B cell (primary cell): ENCODE measurements at regions not wholly inside any gene's neighbourhood (a gene's known extent, or its start where the extent isn't known, plus 50 kb on each side); places are given as distances from the start of the nearest gene placed in this dataset.

ENCODE experiments used
- ATAC-seq: fragments of 200-7000 bp; cut with Tn5 transposase; one replicate; pipeline ENCODE4 v1.10.0; 2021; ENCODE audit warnings: low read depth, mild to moderate bottlenecking, moderate number of reproducible peaks, moderate library complexity
- CTCF ChIA-PET: fragments of 350-600 bp; sonication (Branson Sonifier 250); formaldehyde crosslinking; loops from one replicate; lab custom pipeline; 2021; ENCODE audit warnings: antibody characterized with exemption, inconsistent platforms; lab: Charles Lee
- POLR2A ChIA-PET: fragments of 350-600 bp; sonication (Branson Sonifier 250); formaldehyde crosslinking; loops from one replicate; lab custom pipeline; 2021; ENCODE audit warnings: antibody characterized with exemption; lab: Charles Lee
- DNase-seq: peaks from one replicate; pipeline ENCODE4 v3.0.0; 2013
- H2AFZ ChIP-seq: 2 replicates; pipeline ENCODE4 v1.6.1; 2012; ENCODE audit warnings: mild to moderate bottlenecking, low read depth, low read length; ENCODE audit not compliant: insufficient read depth, poor library complexity, severe bottlenecking
- H3K27ac ChIP-seq, 2 donors: 1 replicate in 1 of 2; 2 replicates in 1 of 2; pipeline ENCODE4 v1.5.1; 2012 to 2013; ENCODE audit warnings: low read length in 2 of 2, mild to moderate bottlenecking in 2 of 2, moderate library complexity in 1 of 2
- H3K27me3 ChIP-seq, 4 experiments: fragments of 200-600 bp in 1 of 4; sonication (generic) in 1 of 4; replicated peaks in 1 of 4; 1 replicate in 2 of 4; 2 replicates in 2 of 4; pipeline versions ENCODE4 v1.6.1 to v1.7.0; 2013 to 2016; ENCODE audit warnings: low read length in 3 of 4, mild to moderate bottlenecking in 2 of 4, mixed read lengths in 1 of 4, moderate library complexity in 1 of 4; ENCODE audit not compliant: insufficient read depth in 4 of 4, control insufficient read depth in 3 of 4; ENCODE audit errors: control extremely low read depth in 1 of 4
- H3K36me3 ChIP-seq, 2 experiments: replicated peaks in 1 of 2; 1 replicate in 1 of 2; 2 replicates in 1 of 2; pipeline versions ENCODE4 v1.6.1 to v1.7.1; 2013; ENCODE audit warnings: low read length in 1 of 2; ENCODE audit not compliant: insufficient read depth in 2 of 2, control insufficient read depth in 1 of 2; ENCODE audit errors: control extremely low read depth in 1 of 2, extremely low read depth in 1 of 2
- H3K4me1 ChIP-seq, 2 donors: fragments of 200-600 bp in 1 of 2; sonication (generic) in 1 of 2; 1 replicate in 1 of 2; 2 replicates in 1 of 2; pipeline versions ENCODE4 v1.5.1 to v1.6.1; 2013 to 2017; ENCODE audit warnings: low read length in 2 of 2; ENCODE audit not compliant: control insufficient read depth in 2 of 2, insufficient read depth in 2 of 2
- H3K4me2 ChIP-seq: replicated peaks from 2 replicates; pipeline ENCODE3; 2012; ENCODE audit warnings: mild to moderate bottlenecking, low read depth, low read length; ENCODE audit not compliant: poor library complexity, severe bottlenecking
- H3K4me3 ChIP-seq, 5 experiments: fragments of 200-600 bp in 1 of 5; sonication (generic) in 1 of 5; 1 replicate in 3 of 5; 2 replicates in 2 of 5; pipeline versions ENCODE4 v1.5.1 to v1.7.0; 2011 to 2016; ENCODE audit warnings: low read length in 4 of 5, mild to moderate bottlenecking in 4 of 5, low read depth in 2 of 5, control low read depth in 1 of 5, moderate library complexity in 1 of 5; ENCODE audit not compliant: insufficient read depth in 1 of 5; ENCODE audit errors: control extremely low read depth in 1 of 5, extremely low read depth in 1 of 5
- H3K79me2 ChIP-seq: fragments of 200-600 bp; sonication (generic); one replicate; pipeline ENCODE4 v1.6.0; 2016; ENCODE audit warnings: low read length; ENCODE audit not compliant: control insufficient read depth, insufficient read depth
- H3K9ac ChIP-seq: fragments of 200-600 bp; sonication (generic); 2 replicates; pipeline ENCODE4 v1.6.1; 2017; ENCODE audit warnings: mild to moderate bottlenecking, low read length, moderate library complexity
- H3K9me3 ChIP-seq, 3 donors: one replicate each; pipeline versions ENCODE4 v1.6.1 to v1.7.1; 2013; ENCODE audit warnings: low read length in 2 of 3; ENCODE audit not compliant: control insufficient read depth in 2 of 3, insufficient read depth in 1 of 3; ENCODE audit errors: control extremely low read depth in 1 of 3
- H4K20me1 ChIP-seq: 2 replicates; pipeline ENCODE4 v1.6.0; 2012; ENCODE audit warnings: mild to moderate bottlenecking, low read length; ENCODE audit not compliant: insufficient read depth, control insufficient read depth, poor library complexity, severe bottlenecking
- H3K27ac Mint-ChIP-seq: one replicate; pipeline ENCODE4 v1.8.0; 2021; ENCODE audit warnings: mixed read lengths
- H3K27me3 Mint-ChIP-seq: one replicate; pipeline ENCODE4 v1.8.0; 2021; ENCODE audit warnings: mixed read lengths
- H3K4me1 Mint-ChIP-seq: one replicate; pipeline ENCODE4 v1.8.0; 2021; ENCODE audit warnings: mixed read lengths
- H3K4me3 Mint-ChIP-seq: one replicate; pipeline ENCODE4 v1.8.0; 2021; ENCODE audit warnings: mixed read lengths
- H3K9me3 Mint-ChIP-seq: one replicate; pipeline ENCODE4 v1.8.0; 2022; ENCODE audit warnings: mixed read lengths; ENCODE audit not compliant: insufficient read depth
- CTCF ChIP-seq: fragments of 200-600 bp; IDR thresholded peaks from one replicate; pipeline ENCODE4 v1.8.0; 2022; ENCODE audit warnings: antibody characterized with exemption, mild to moderate bottlenecking
- EZH2 ChIP-seq: IDR thresholded peaks from 2 replicates; pipeline ENCODE4 v1.6.1; 2012; ENCODE audit warnings: borderline replicate concordance, low read depth, mild to moderate bottlenecking, moderate library complexity, low read length; ENCODE audit not compliant: insufficient read depth, poor library complexity, severe bottlenecking
- WGBS: methylation state at CpG from one replicate; pipeline ENCODE4 v1.1.5; 2013; ENCODE audit warnings: missing lambda C conversion rate; ENCODE audit not compliant: insufficient coverage; 5-methylcytosine and 5-hydroxymethylcytosine counted together
- intact Hi-C: fragments of 100-400 bp; cut with micrococcal nuclease; formaldehyde crosslinking; loops from one replicate; pipeline ENCODE4 v1.10.0; 2022

GRCh38 chr6:27092316-27092692 lies 155.2 kb upstream of the PRSS16 start:
- Histone ChIP-seq H3K9ac (no peak overlapping the region), H4K20me1 (no peaks in the 10 kb centered on the region), H2AFZ (no peak overlapping the region), H3K4me1 (peaks cover 17 to 19% of the 10 kb centered on the region in 2 donors), H3K4me2 (peak overlapping the region; percentile 54), H3K79me2 (no peaks in the 10 kb centered on the region), H3K27me3 (peaks cover 4 to 57% (median 39%) of the 10 kb centered on the region in 4 experiments), H3K36me3 (no peaks in the 10 kb centered on the region), H3K9me3 (peaks cover 0 to 12% (median 5%) of the 10 kb centered on the region in 3 donors), H3K27ac (no peak overlapping the region), H3K4me3 (no peak overlapping the region)
- Mint-ChIP-seq H3K9me3 (no peaks in the 10 kb centered on the region), H3K27ac (no peak overlapping the region), H3K4me3 (peak overlapping the region; percentile 64), H3K27me3 (peaks cover 69% of the 10 kb centered on the region), H3K4me1 (peaks cover 16% of the 10 kb centered on the region)
- POLR2A ChIA-PET, result no interaction called here
- TF ChIP-seq CTCF (no peak), EZH2 (no peak)
- CTCF ChIA-PET, result no interaction called here
- intact Hi-C loops, result no loop called here
- 39% methylated on average over 2 of the region's 8 CpGs for WGBS
- DNase-seq (no peak), ATAC-seq (no peak)

GRCh38 chr6:27095914-27096313 lies 151.6 kb upstream of the PRSS16 start:
- Histone ChIP-seq H3K4me3 (no peak overlapping the region), H3K27ac (no peak overlapping the region), H3K79me2 (no peaks in the 10 kb centered on the region), H3K4me1 (peaks cover 18 to 21% of the 10 kb centered on the region in 2 donors), H3K27me3 (peaks cover 4 to 52% (median 42%) of the 10 kb centered on the region in 4 experiments), H3K36me3 (no peaks in the 10 kb centered on the region), H3K9ac (no peak overlapping the region), H4K20me1 (no peaks in the 10 kb centered on the region), H3K4me2 (no peak overlapping the region), H2AFZ (no peak overlapping the region), H3K9me3 (peaks cover 0 to 18% (median 5%) of the 10 kb centered on the region in 3 donors)
- Mint-ChIP-seq H3K4me1 (peaks cover 19% of the 10 kb centered on the region), H3K9me3 (no peaks in the 10 kb centered on the region), H3K27me3 (peaks cover 62% of the 10 kb centered on the region), H3K27ac (no peak overlapping the region), H3K4me3 (peak overlapping the region; percentile 5)
- no peak for ATAC-seq
- ChIA-PET POLR2A (no interaction called here), CTCF (no interaction called here)
- intact Hi-C loops, result no loop called here
- WGBS, result no CpG with 5 or more reads among the region's 3 CpGs
- no peak for TF ChIP-seq EZH2
- no peak for TF ChIP-seq CTCF
- DNase-seq, result no peak
